ENCODE measurements at regions not wholly inside any gene's neighbourhood (a gene's known extent, or its start where the extent isn't known, plus 50 kb on each side); places are given as distances from the start of the nearest gene placed in this dataset.

- TF ChIP-seq CTCF (IDR thresholded peaks at IDR 0.05) (no peak), POLR2AphosphoS5 (IDR thresholded peaks at IDR 0.05) (no peak), POLR2A (IDR thresholded peaks at IDR 0.05) (no peak), EP300 (IDR thresholded peaks at IDR 0.05; ENCODE audit: low read depth) (no peak)
Measured at GRCh38 chr2:37798315-37799005, 126.6 kb upstream of the RMDN2 start.

Data from transverse colon (tissue), 4 donors.